ENCODE measurements at regions not wholly inside any gene's neighbourhood (a gene's known extent, or its start where the extent isn't known, plus 50 kb on each side); places are given as distances from the start of the nearest gene placed in this dataset.

- TF ChIP-seq CTCF (conservative IDR thresholded peaks at IDR 0.05): no peak
- TF ChIP-seq EZH2 (IDR thresholded peaks at IDR 0.05; ENCODE audit: low read depth): no peak
Measured at GRCh38 chr13:57346786-57347185, 179.8 kb downstream of the PRR20E start.
